ENCODE measurements at regions not wholly inside any gene's neighbourhood (a gene's known extent, or its start where the extent isn't known, plus 50 kb on each side); places are given as distances from the start of the nearest gene placed in this dataset.

DNA sequence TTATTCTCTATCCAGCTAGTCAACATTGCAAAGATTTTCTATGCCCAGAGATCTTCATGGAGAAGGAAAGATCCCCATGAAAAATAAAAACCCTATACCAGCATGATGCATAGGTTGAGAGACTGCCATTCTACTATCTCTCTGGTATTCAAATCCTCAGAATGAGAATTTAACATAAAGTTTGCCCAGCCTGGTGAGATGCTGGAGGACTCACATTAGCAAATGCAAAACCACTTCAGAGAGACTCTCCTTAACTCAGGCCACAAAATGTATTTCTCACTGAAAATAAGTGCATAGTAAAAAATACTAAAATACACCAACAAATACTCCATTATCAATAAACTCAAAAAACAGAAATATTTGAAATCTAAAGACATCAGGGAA lies 430.0 kb upstream of the RUNX1 start:
- TF ChIP-seq, protein P1, sequence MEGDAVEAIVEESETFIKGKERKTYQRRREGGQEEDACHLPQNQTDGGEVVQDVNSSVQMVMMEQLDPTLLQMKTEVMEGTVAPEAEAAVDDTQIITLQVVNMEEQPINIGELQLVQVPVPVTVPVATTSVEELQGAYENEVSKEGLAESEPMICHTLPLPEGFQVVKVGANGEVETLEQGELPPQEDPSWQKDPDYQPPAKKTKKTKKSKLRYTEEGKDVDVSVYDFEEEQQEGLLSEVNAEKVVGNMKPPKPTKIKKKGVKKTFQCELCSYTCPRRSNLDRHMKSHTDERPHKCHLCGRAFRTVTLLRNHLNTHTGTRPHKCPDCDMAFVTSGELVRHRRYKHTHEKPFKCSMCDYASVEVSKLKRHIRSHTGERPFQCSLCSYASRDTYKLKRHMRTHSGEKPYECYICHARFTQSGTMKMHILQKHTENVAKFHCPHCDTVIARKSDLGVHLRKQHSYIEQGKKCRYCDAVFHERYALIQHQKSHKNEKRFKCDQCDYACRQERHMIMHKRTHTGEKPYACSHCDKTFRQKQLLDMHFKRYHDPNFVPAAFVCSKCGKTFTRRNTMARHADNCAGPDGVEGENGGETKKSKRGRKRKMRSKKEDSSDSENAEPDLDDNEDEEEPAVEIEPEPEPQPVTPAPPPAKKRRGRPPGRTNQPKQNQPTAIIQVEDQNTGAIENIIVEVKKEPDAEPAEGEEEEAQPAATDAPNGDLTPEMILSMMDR (IDR thresholded peaks at IDR 0.05; ENCODE audit: unreplicated experiment): no peak
- H3K4me1 Mint-ChIP-seq (ENCODE audit: unreplicated experiment): peaks cover under 1% of the 10 kb centered on the region
- H3K36me3 Mint-ChIP-seq (ENCODE audit: low read depth, unreplicated experiment): no peaks in the 10 kb centered on the region
- no peak overlapping the region for H3K27ac Mint-ChIP-seq (ENCODE audit: unreplicated experiment)
- H3K9me3 Mint-ChIP-seq (ENCODE audit: unreplicated experiment): no peaks in the 10 kb centered on the region
- DNase-seq (ENCODE audit: low spot score): no peak
- no peaks in the 10 kb centered on the region for H3K27me3 Mint-ChIP-seq (ENCODE audit: unreplicated experiment)
- no peak overlapping the region for H3K4me3 Mint-ChIP-seq (ENCODE audit: unreplicated experiment)

DNA sequence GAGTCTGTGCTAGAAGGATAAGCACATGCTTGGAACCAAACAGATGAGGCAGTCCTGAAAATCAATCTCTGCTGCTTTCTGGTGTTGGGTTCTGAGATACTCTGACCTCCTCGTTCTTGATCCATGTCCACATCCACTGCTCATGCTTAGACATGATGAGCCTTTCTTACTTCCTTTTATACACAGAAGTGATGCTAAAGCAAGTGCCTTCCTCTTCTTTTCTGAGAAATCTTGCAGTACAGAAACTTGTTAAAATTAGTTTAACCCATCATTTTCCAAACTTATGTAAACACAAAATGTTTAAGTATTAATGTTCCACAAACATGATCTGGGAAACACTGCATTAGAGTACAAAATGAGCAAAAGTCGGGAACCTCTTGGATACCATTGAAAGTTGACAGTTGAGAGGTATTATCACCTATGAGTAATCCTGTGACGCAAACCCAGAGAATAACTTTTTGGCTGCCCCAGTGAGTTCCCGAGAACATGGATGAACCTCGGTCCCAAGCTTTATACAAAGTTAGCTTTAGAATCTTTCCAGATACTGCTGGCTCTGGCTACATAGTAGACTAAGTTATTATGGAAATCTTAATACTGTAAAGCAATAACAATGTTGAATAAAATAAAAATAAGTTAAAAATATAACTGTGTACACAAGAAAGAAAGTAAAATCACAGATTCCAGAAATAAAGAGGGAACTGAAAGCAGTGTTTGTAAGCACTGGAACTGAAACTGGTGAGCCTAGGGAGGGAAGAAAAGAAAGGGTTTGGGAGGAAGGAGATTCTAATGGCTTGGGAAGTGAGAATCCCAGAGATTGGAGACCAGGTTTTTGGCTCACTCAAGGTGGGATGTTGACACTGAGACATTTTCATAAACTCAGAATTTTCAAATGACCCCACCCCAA lies 429.3 kb upstream of the RUNX1 start:
- no peak for DNase-seq (ENCODE audit: low spot score)
- no peaks in the 10 kb centered on the region for H3K4me1 Mint-ChIP-seq (ENCODE audit: unreplicated experiment)

DNA sequence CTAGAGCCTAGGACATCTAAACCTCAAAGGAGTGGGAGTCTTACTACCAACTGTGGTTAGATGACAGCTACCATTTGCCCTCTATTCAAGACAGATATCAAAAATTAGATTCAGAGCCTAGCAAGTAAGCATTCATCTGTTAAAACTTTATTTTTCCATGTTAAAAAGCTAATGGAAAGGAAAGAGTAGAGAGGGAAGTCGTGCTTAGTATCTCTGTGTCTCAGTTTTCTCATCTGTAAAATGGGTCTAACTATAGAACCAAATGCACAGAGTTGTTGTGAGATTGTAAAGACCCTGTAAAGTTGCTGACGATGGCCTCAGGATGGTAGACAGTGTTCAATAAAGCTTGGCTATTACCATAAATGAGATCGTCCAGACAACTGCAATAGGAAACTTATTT lies 428.5 kb upstream of the RUNX1 start:
- no peaks in the 10 kb centered on the region for H3K36me3 Mint-ChIP-seq (ENCODE audit: low read depth, unreplicated experiment)
- no peak overlapping the region for H3K27ac Mint-ChIP-seq (ENCODE audit: unreplicated experiment)
- TF ChIP-seq, protein P1 (IDR thresholded peaks at IDR 0.05; ENCODE audit: unreplicated experiment): no peak
- H3K27me3 Mint-ChIP-seq (ENCODE audit: unreplicated experiment): peaks cover 1% of the 10 kb centered on the region
- no peaks in the 10 kb centered on the region for H3K9me3 Mint-ChIP-seq (ENCODE audit: unreplicated experiment)
- no peak overlapping the region for H3K4me3 Mint-ChIP-seq (ENCODE audit: unreplicated experiment)
- H3K4me1 Mint-ChIP-seq (ENCODE audit: unreplicated experiment): no peaks in the 10 kb centered on the region
- DNase-seq (ENCODE audit: low spot score): no peak

More for the DNA sequence above, 429.3 kb upstream of the RUNX1 start:
- no peaks in the 10 kb centered on the region for H3K27me3 Mint-ChIP-seq (ENCODE audit: unreplicated experiment)
- no peaks in the 10 kb centered on the region for H3K9me3 Mint-ChIP-seq (ENCODE audit: unreplicated experiment)
- no peaks in the 10 kb centered on the region for H3K36me3 Mint-ChIP-seq (ENCODE audit: low read depth, unreplicated experiment)
- TF ChIP-seq, protein P1 (IDR thresholded peaks at IDR 0.05; ENCODE audit: unreplicated experiment): no peak
- H3K4me3 Mint-ChIP-seq (ENCODE audit: unreplicated experiment): no peak overlapping the region
- no peak overlapping the region for H3K27ac Mint-ChIP-seq (ENCODE audit: unreplicated experiment)

DNA sequence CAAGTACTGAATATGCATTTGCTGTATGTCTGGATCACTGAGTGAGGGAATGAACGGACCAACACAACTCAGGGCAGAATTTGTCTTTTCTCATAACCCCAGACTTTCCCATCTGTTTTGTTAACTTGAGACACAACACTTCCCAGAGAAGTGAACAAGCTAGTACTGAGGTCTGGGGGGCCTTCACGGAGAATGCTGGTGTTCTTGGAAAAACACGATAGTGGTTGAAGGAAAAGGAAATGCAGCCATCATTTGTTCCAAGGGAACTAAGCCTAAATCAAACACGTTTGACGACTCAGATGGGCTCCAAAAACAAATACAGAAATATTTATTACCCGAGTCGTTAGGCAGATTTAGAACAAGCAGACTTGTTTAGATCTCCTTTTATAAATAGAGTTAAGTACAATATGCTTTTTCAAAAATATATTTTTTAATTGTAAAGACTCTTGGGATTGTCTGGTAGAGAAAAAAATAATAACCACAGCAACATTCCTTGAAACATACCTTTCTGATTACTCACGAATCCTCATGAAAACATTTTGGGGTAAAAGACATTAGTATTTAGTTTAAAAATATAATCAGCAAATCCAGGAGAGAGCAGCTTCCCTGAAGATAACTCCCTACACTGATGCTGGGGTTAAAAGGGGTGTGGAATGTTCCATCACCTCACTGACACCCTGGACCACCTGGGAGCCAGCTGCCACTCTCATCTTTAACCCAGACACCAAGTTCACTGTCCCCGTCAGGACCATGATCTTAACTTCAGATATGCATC lies 427.7 kb upstream of the RUNX1 start:
- DNase-seq (ENCODE audit: low spot score): no peak
- no peak overlapping the region for H3K27ac Mint-ChIP-seq (ENCODE audit: unreplicated experiment)
- no peaks in the 10 kb centered on the region for H3K9me3 Mint-ChIP-seq (ENCODE audit: unreplicated experiment)
- no peaks in the 10 kb centered on the region for H3K36me3 Mint-ChIP-seq (ENCODE audit: low read depth, unreplicated experiment)
- H3K4me1 Mint-ChIP-seq (ENCODE audit: unreplicated experiment): no peaks in the 10 kb centered on the region
- TF ChIP-seq, protein P1 (IDR thresholded peaks at IDR 0.05; ENCODE audit: unreplicated experiment): no peak
- H3K4me3 Mint-ChIP-seq (ENCODE audit: unreplicated experiment): no peak overlapping the region
- H3K27me3 Mint-ChIP-seq (ENCODE audit: unreplicated experiment): peaks cover 1% of the 10 kb centered on the region

DNA sequence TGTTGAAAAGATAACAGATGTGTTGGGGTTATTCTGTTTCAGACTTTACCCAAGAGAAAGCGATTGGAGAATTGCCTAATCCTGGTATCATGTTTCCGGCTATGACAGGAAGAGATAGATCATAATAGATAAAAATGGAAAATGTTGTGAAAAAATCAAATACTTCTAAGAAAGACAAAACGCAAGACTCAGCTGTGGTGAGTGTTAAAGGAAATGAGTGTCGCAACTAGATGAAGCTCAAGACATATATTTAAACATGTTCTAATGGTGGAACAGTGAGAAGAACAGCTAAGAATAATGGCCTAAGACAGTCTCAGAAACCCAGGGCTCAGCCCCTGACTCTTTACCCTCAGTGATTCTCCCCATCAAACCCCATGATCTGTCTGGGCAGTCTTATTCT lies 426.7 kb upstream of the RUNX1 start:
- no peak for DNase-seq (ENCODE audit: low spot score)
- H3K27ac Mint-ChIP-seq (ENCODE audit: unreplicated experiment): no peak overlapping the region
- H3K4me3 Mint-ChIP-seq (ENCODE audit: unreplicated experiment): no peak overlapping the region
- TF ChIP-seq, protein P1 (IDR thresholded peaks at IDR 0.05; ENCODE audit: unreplicated experiment): no peak
- no peaks in the 10 kb centered on the region for H3K36me3 Mint-ChIP-seq (ENCODE audit: low read depth, unreplicated experiment)
- no peaks in the 10 kb centered on the region for H3K9me3 Mint-ChIP-seq (ENCODE audit: unreplicated experiment)
- H3K27me3 Mint-ChIP-seq (ENCODE audit: unreplicated experiment): peaks cover 1% of the 10 kb centered on the region
- H3K4me1 Mint-ChIP-seq (ENCODE audit: unreplicated experiment): no peaks in the 10 kb centered on the region

Measured in endothelial cell (in vitro differentiated cells).